Ascending aorta (tissue), 2 donors: ENCODE measurements at regions not wholly inside any gene's neighbourhood (a gene's known extent, or its start where the extent isn't known, plus 50 kb on each side); places are given as distances from the start of the nearest gene placed in this dataset.

Experiments used
- DNase-seq, 2 donors: peaks; one replicate each; pipeline ENCODE4 v3.0.0-alpha.2; 2019; ENCODE audit warnings: low spot score in 2 of 2
- H3K27ac ChIP-seq, 2 donors: fragments of 200-600 bp; sonication (generic); one replicate each; pipeline ENCODE4 v1.5.1; 2016 to 2017; ENCODE audit warnings: mild to moderate bottlenecking in 1 of 2
- H3K27me3 ChIP-seq: fragments of 200-600 bp; sonication (generic); one replicate; pipeline ENCODE4 v1.5.1; 2017
- H3K36me3 ChIP-seq, 2 donors: fragments of 200-600 bp; sonication (generic); one replicate each; pipeline ENCODE4 v1.5.1; 2016
- H3K4me1 ChIP-seq, 2 donors: fragments of 200-600 bp; sonication (generic); one replicate each; pipeline ENCODE4 v1.5.1; 2016 to 2017; ENCODE audit warnings: mild to moderate bottlenecking in 1 of 2
- H3K4me3 ChIP-seq, 2 donors: fragments of 200-600 bp; sonication (generic); one replicate each; pipeline ENCODE4 v1.5.1; 2016 to 2017; ENCODE audit warnings: mild to moderate bottlenecking in 1 of 2
- H3K9me3 ChIP-seq, 2 donors: fragments of 200-600 bp; sonication (generic); one replicate each; pipeline ENCODE4 v1.5.1; 2016
- CTCF ChIP-seq, 3 experiments: fragments of 200-600 bp in 2 of 3; fragments of 450-650 bp in 1 of 3; sonication (generic) in 2 of 3; IDR thresholded peaks; one replicate each; pipeline ENCODE4 v1.5.1; 2016 to 2019; ENCODE audit warnings: antibody characterized with exemption in 3 of 3, mild to moderate bottlenecking in 1 of 3, moderate library complexity in 1 of 3
- intact Hi-C: fragments of 100-400 bp; cut with DNase I; formaldehyde crosslinking; loops from one replicate; pipeline ENCODE4 v1.15.1; 2023

DNA sequence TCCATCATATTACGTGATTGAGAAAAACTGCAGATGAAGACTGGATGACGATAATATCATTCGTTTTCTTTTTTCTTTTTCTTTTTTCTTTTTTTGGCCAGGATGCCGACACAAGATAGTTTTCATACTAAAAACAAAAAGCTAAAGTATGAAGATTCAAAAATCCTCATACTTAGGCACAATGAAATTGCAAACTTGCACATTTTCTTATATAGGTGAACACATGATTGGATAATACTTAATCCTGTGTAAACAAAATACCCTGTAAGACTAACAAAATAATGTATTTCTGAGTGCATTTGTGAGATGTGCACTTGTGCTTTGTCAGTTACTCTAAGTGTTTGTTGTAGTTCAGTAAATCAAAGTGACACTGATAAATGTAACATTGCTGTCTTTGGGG lies 568.9 kb downstream of the ANKRD50 start:
- Histone ChIP-seq H3K4me3 (no peak overlapping the region), H3K4me1 (peaks cover 0 to 8% of the 10 kb centered on the region in 2 donors), H3K27me3 (no peaks in the 10 kb centered on the region), H3K27ac (no peak overlapping the region), H3K36me3 (no peaks in the 10 kb centered on the region), H3K9me3 (no peaks in the 10 kb centered on the region)
- intact Hi-C loops = no loop called here
- no peak for DNase-seq
- no peak for TF ChIP-seq CTCF (IDR thresholded peaks at IDR 0.05)

DNA sequence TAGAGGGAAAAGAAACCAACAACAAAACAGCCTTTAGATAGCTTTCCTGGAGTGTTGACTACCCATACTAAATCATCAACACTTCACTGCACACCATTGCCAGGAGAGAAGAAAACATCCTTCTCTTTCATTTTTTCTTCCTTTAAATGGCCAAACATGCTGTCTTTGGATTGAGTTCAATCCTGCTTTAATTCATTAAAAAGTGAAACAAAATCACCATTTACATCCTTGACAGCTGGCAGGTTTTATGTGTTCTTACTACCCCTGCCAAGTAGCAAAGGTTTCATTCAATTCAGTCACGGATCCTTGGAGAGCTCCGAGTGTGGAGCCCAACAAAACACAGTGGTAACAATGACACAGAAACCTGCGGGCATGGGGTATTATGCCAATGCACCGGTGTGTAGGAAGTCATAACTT lies 568.3 kb downstream of the ANKRD50 start:
- Histone ChIP-seq H3K4me3 (peak overlapping the region in 1 of 2 donors; percentile 34), H3K27ac (peak overlapping the region; percentile 36 to 58), H3K4me1 (peaks cover 0 to 8% of the 10 kb centered on the region in 2 donors), H3K36me3 (no peaks in the 10 kb centered on the region), H3K9me3 (no peaks in the 10 kb centered on the region), H3K27me3 (no peaks in the 10 kb centered on the region)
- intact Hi-C loops = no loop called here
- no peak for DNase-seq
- TF ChIP-seq CTCF (IDR thresholded peaks at IDR 0.05) = no peak

DNA sequence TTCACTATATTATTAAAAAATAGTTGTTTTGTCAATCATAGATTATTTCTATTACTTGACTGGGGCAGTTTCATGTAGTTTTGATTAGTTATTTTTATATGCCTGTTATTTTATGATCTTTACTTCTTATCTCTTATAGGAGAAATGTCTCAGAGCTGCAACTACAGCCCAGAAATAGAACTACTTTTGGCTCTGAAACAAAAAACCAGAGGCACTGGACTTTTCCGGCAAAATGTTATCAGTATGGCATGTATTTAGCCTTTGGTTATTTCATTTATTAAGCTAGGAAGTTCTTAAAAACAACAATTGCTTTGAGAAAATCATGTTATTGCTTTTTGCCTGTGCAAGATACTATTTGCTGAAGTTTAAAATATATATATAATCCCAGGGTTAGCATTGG lies 566.5 kb downstream of the ANKRD50 start:
- H3K4me3 ChIP-seq = no peak overlapping the region
- no peak for TF ChIP-seq CTCF (IDR thresholded peaks at IDR 0.05)
- H3K27ac ChIP-seq = peak overlapping the region; percentile 6 to 43
- H3K27me3 ChIP-seq = no peaks in the 10 kb centered on the region
- no peaks in the 10 kb centered on the region for H3K9me3 ChIP-seq
- DNase-seq = no peak
- no peaks in the 10 kb centered on the region for H3K36me3 ChIP-seq
- intact Hi-C loops = no loop called here
- peaks cover 0 to 8% of the 10 kb centered on the region in 2 donors for H3K4me1 ChIP-seq

- no peak for TF ChIP-seq CTCF (IDR thresholded peaks at IDR 0.05)
Observed at GRCh38 chr4:124151031-124151430, 561.5 kb downstream of the ANKRD50 start.

DNA sequence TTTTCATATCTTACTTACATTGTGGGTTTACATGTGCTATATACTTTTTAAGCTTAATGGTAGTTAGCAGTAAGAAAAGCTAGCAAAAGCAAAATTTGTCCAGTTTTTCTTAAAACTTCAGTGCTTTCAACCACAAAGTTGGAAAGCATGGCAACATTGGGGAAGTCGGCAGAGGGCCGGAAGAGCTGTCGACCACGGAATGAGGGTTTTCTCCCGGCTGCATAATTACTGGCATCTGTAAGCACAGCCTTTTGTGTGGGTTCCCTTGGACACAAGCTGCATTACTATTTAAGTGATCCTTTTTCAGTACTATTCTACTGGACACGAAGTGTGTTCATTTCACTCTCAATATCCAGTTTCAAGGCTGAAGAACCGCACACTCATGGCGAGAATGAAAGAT lies 560.4 kb downstream of the ANKRD50 start:
- TF ChIP-seq CTCF (IDR thresholded peaks at IDR 0.05) = no peak
- intact Hi-C loops = no loop called here
- no peak overlapping the region for H3K27ac ChIP-seq

More at GRCh38 chr4:124151031-124151430, 561.5 kb downstream of the ANKRD50 start:
- no peaks in the 10 kb centered on the region for H3K36me3 ChIP-seq
- intact Hi-C loops = no loop called here
- DNase-seq = no peak
- no peak overlapping the region for H3K27ac ChIP-seq
- no peaks in the 10 kb centered on the region for H3K27me3 ChIP-seq
- H3K4me1 ChIP-seq = peaks cover 0 to 6% of the 10 kb centered on the region in 2 donors
- H3K4me3 ChIP-seq = no peak overlapping the region
- peaks cover 0 to 4% of the 10 kb centered on the region in 2 donors for H3K9me3 ChIP-seq

DNA sequence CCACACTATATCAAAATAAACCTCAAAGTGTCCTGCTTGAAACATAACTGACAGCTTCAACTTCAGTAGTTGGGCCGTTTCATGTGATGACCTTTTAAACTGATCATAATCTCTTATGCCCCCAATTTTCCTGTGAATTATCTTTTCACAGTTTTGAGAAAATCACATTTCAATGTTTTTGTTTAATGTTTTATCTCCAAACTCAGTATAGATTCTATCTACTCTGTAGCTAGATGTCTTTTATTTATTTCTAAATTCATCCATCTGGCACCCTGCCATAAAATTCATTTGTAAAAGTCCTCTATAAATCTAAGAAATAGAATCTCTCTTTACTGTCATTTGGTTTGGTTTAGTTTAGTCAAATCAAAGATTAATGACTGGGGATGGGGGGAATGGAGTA lies 557.3 kb downstream of the ANKRD50 start:
- no peak for TF ChIP-seq CTCF (IDR thresholded peaks at IDR 0.05)
- H3K9me3 ChIP-seq = peaks cover 0 to 4% of the 10 kb centered on the region in 2 donors
- intact Hi-C loops = no loop called here

More for the DNA sequence above, 560.4 kb downstream of the ANKRD50 start:
- Histone ChIP-seq H3K4me3 (no peak overlapping the region), H3K36me3 (no peaks in the 10 kb centered on the region), H3K9me3 (peaks cover 0 to 4% of the 10 kb centered on the region in 2 donors), H3K4me1 (no peaks in the 10 kb centered on the region), H3K27me3 (no peaks in the 10 kb centered on the region)
- no peak for DNase-seq

More for the DNA sequence above, 557.3 kb downstream of the ANKRD50 start:
- H3K27me3 ChIP-seq = no peaks in the 10 kb centered on the region
- no peaks in the 10 kb centered on the region for H3K4me1 ChIP-seq
- H3K4me3 ChIP-seq = no peak overlapping the region
- DNase-seq = no peak
- no peaks in the 10 kb centered on the region for H3K36me3 ChIP-seq
- no peak overlapping the region for H3K27ac ChIP-seq
